B cell (primary cell): ENCODE measurements at regions not wholly inside any gene's neighbourhood (a gene's known extent, or its start where the extent isn't known, plus 50 kb on each side); places are given as distances from the start of the nearest gene placed in this dataset.

ENCODE experiments used
- CTCF ChIP-seq: fragments of 200-600 bp; IDR thresholded peaks from one replicate; pipeline ENCODE4 v1.8.0; 2022; ENCODE audit warnings: antibody characterized with exemption, mild to moderate bottlenecking
- EZH2 ChIP-seq: IDR thresholded peaks from 2 replicates; pipeline ENCODE4 v1.6.1; 2012; ENCODE audit warnings: borderline replicate concordance, low read depth, mild to moderate bottlenecking, moderate library complexity, low read length; ENCODE audit not compliant: insufficient read depth, poor library complexity, severe bottlenecking

GRCh38 chr2:234710587-234710986 is 213.7 kb upstream of the ARL4C start:
- TF ChIP-seq CTCF (no peak), EZH2 (no peak)
